GM19468 (cell line): ENCODE measurements at regions not wholly inside any gene's neighbourhood (a gene's known extent, or its start where the extent isn't known, plus 50 kb on each side); places are given as distances from the start of the nearest gene placed in this dataset.

ENCODE experiments used
- ATAC-seq: cut with Tn5 transposase; IDR thresholded peaks from one replicate; pipeline ENCODE4 v1.9.1; 2021; ENCODE audit warnings: mild to moderate bottlenecking, moderate library complexity, moderate number of reproducible peaks; ENCODE audit not compliant: unreplicated experiment; ENCODE audit errors: extremely low read depth

GRCh38 chr5:62127098-62127736 is 178.8 kb upstream of the KIF2A start:
- no peak for ATAC-seq

GRCh38 chr5:62130107-62130506 is 175.9 kb upstream of the KIF2A start:
- no peak for ATAC-seq

- no peak for ATAC-seq
Measured at GRCh38 chr5:62132276-62132675, 173.7 kb upstream of the KIF2A start.

GRCh38 chr5:62133426-62133825 is 172.6 kb upstream of the KIF2A start:
- no peak for ATAC-seq

- no peak for ATAC-seq
Measured at GRCh38 chr5:62134811-62135210, 171.2 kb upstream of the KIF2A start.

GRCh38 chr5:62137628-62138027 is 168.4 kb upstream of the KIF2A start:
- no peak for ATAC-seq

GRCh38 chr5:62138607-62139006 is 167.4 kb upstream of the KIF2A start:
- no peak for ATAC-seq

GRCh38 chr5:62139741-62140140 is 166.3 kb upstream of the KIF2A start:
- ATAC-seq = no peak

- no peak for ATAC-seq
Measured at GRCh38 chr5:62142351-62142750, 163.7 kb upstream of the KIF2A start.

- ATAC-seq = no peak
Measured at GRCh38 chr5:62143268-62144229, 162.5 kb upstream of the KIF2A start.

GRCh38 chr5:62144401-62145022 is 161.5 kb upstream of the KIF2A start:
- no peak for ATAC-seq

GRCh38 chr5:62149879-62150278 is 156.1 kb upstream of the KIF2A start:
- ATAC-seq = no peak

GRCh38 chr5:62152394-62153087 is 153.5 kb upstream of the KIF2A start:
- ATAC-seq = no peak

- ATAC-seq = no peak
Measured at GRCh38 chr5:62154758-62155157, 151.2 kb upstream of the KIF2A start.

GRCh38 chr5:62155988-62156387 is 150.0 kb upstream of the KIF2A start:
- ATAC-seq = no peak

- ATAC-seq = no peak
Measured at GRCh38 chr5:62167561-62168057, 138.4 kb upstream of the KIF2A start.

- ATAC-seq = no peak
Measured at GRCh38 chr5:62168506-62169281, 137.3 kb upstream of the KIF2A start.

- no peak for ATAC-seq
Measured at GRCh38 chr5:62178258-62178657, 127.7 kb upstream of the KIF2A start.

- ATAC-seq = no peak
Measured at GRCh38 chr5:62182802-62183201, 123.2 kb upstream of the KIF2A start.

GRCh38 chr5:62183727-62184126 is 122.3 kb upstream of the KIF2A start:
- ATAC-seq = no peak
